Large intestine (tissue), 3 donors: ENCODE measurements at regions not wholly inside any gene's neighbourhood (a gene's known extent, or its start where the extent isn't known, plus 50 kb on each side); places are given as distances from the start of the nearest gene placed in this dataset.

Source experiments
- DNase-seq, 2 donors: peaks; one replicate each; pipeline versions ENCODE4 v3.0.0 to v3.0.0-alpha.2; 2013
- H3K27ac ChIP-seq: one replicate; pipeline ENCODE4 v1.5.1; 2013; ENCODE audit warnings: low read length
- H3K27me3 ChIP-seq: 2 replicates; pipeline ENCODE4 v1.6.1; 2013; ENCODE audit warnings: low read length; ENCODE audit not compliant: control insufficient read depth, insufficient read depth
- H3K36me3 ChIP-seq: 2 replicates; pipeline ENCODE4 v1.6.1; 2013; ENCODE audit warnings: low read length; ENCODE audit not compliant: control insufficient read depth, insufficient read depth
- H3K4me1 ChIP-seq: one replicate; pipeline ENCODE4 v1.6.1; 2013; ENCODE audit warnings: low read length; ENCODE audit not compliant: control insufficient read depth, insufficient read depth
- H3K4me3 ChIP-seq: one replicate; pipeline ENCODE4 v1.5.1; 2013; ENCODE audit warnings: low read length
- H3K9me3 ChIP-seq: one replicate; pipeline ENCODE4 v1.6.1; 2013; ENCODE audit warnings: mild to moderate bottlenecking, low read depth, low read length, moderate library complexity; ENCODE audit not compliant: control insufficient read depth
- WGBS: methylation state at CpG from one replicate; pipeline ENCODE4 v1.1.5; 2013; ENCODE audit warnings: low lambda C conversion rate; ENCODE audit not compliant: insufficient coverage; 5-methylcytosine and 5-hydroxymethylcytosine counted together

- DNase-seq, result no peak
- no peaks in the 10 kb centered on the region for H3K4me1 ChIP-seq
- H3K9me3 ChIP-seq, result no peaks in the 10 kb centered on the region
- H3K36me3 ChIP-seq, result no peaks in the 10 kb centered on the region
- H3K4me3 ChIP-seq, result no peak overlapping the region
- no peak overlapping the region for H3K27ac ChIP-seq
- no CpG with 5 or more reads among the region's 3 CpGs for WGBS
- H3K27me3 ChIP-seq, result no peaks in the 10 kb centered on the region
Observed at GRCh38 chr10:105759669-105760068, 1118.6 kb downstream of the SORCS3 start.

- no peak for DNase-seq
- H3K27ac ChIP-seq, result no peak overlapping the region
- no CpG with 5 or more reads among the region's 2 CpGs for WGBS
- no peaks in the 10 kb centered on the region for H3K36me3 ChIP-seq
- no peaks in the 10 kb centered on the region for H3K4me1 ChIP-seq
- H3K9me3 ChIP-seq, result no peaks in the 10 kb centered on the region
- H3K27me3 ChIP-seq, result no peaks in the 10 kb centered on the region
- H3K4me3 ChIP-seq, result no peak overlapping the region
Observed at GRCh38 chr10:105758209-105758998, 1117.3 kb downstream of the SORCS3 start.

GRCh38 chr10:105757302-105757701 lies 1116.2 kb downstream of the SORCS3 start:
- H3K27ac ChIP-seq, result no peak overlapping the region
- H3K4me1 ChIP-seq, result no peaks in the 10 kb centered on the region
- no peaks in the 10 kb centered on the region for H3K36me3 ChIP-seq
- no peak for DNase-seq
- no peaks in the 10 kb centered on the region for H3K27me3 ChIP-seq
- no peaks in the 10 kb centered on the region for H3K9me3 ChIP-seq
- WGBS, result 93% methylated on average over 2 of the region's 4 CpGs
- H3K4me3 ChIP-seq, result no peak overlapping the region

- Histone ChIP-seq H3K27ac (no peak overlapping the region), H3K27me3 (no peaks in the 10 kb centered on the region), H3K36me3 (no peaks in the 10 kb centered on the region), H3K4me1 (no peaks in the 10 kb centered on the region), H3K9me3 (no peaks in the 10 kb centered on the region), H3K4me3 (no peak overlapping the region)
- DNase-seq, result no peak
- no CpG with 5 or more reads among the region's 3 CpGs for WGBS
Observed at GRCh38 chr10:105756386-105756785, 1115.3 kb downstream of the SORCS3 start.

GRCh38 chr10:105751688-105752087 lies 1110.6 kb downstream of the SORCS3 start:
- DNase-seq, result no peak
- Histone ChIP-seq H3K36me3 (no peaks in the 10 kb centered on the region), H3K9me3 (no peaks in the 10 kb centered on the region), H3K4me1 (no peaks in the 10 kb centered on the region), H3K27ac (no peak overlapping the region), H3K4me3 (no peak overlapping the region), H3K27me3 (no peaks in the 10 kb centered on the region)
- WGBS, result no CpG with 5 or more reads among the region's 1 CpG

- H3K27ac ChIP-seq, result no peak overlapping the region
- no peaks in the 10 kb centered on the region for H3K9me3 ChIP-seq
- no peaks in the 10 kb centered on the region for H3K27me3 ChIP-seq
- no peak overlapping the region for H3K4me3 ChIP-seq
- WGBS, result 71% methylated on average over 1 of the region's 6 CpGs
- DNase-seq, result no peak
- no peaks in the 10 kb centered on the region for H3K36me3 ChIP-seq
- no peaks in the 10 kb centered on the region for H3K4me1 ChIP-seq
Observed at GRCh38 chr10:105745596-105746148, 1104.6 kb downstream of the SORCS3 start.

- Histone ChIP-seq H3K4me1 (no peaks in the 10 kb centered on the region), H3K27me3 (no peaks in the 10 kb centered on the region), H3K36me3 (no peaks in the 10 kb centered on the region), H3K9me3 (no peaks in the 10 kb centered on the region), H3K27ac (no peak overlapping the region), H3K4me3 (no peak overlapping the region)
- no CpG with 5 or more reads among the region's 4 CpGs for WGBS
- DNase-seq, result no peak
Observed at GRCh38 chr10:105743343-105744056, 1102.4 kb downstream of the SORCS3 start.

GRCh38 chr10:105742923-105743322 lies 1101.8 kb downstream of the SORCS3 start:
- no peak overlapping the region for H3K27ac ChIP-seq
- DNase-seq, result no peak
- 80% methylated on average over 1 of the region's 1 CpG for WGBS

GRCh38 chr10:105742184-105742583 lies 1101.1 kb downstream of the SORCS3 start:
- 20% methylated on average over 1 of the region's 1 CpG for WGBS
- Histone ChIP-seq H3K4me1 (no peaks in the 10 kb centered on the region), H3K36me3 (no peaks in the 10 kb centered on the region), H3K27ac (no peak overlapping the region), H3K27me3 (no peaks in the 10 kb centered on the region), H3K9me3 (no peaks in the 10 kb centered on the region), H3K4me3 (no peak overlapping the region)
- no peak for DNase-seq

More at GRCh38 chr10:105742923-105743322, 1101.8 kb downstream of the SORCS3 start:
- no peaks in the 10 kb centered on the region for H3K36me3 ChIP-seq
- no peak overlapping the region for H3K4me3 ChIP-seq
- H3K9me3 ChIP-seq, result no peaks in the 10 kb centered on the region
- no peaks in the 10 kb centered on the region for H3K4me1 ChIP-seq
- no peaks in the 10 kb centered on the region for H3K27me3 ChIP-seq

- Histone ChIP-seq H3K27ac (no peak overlapping the region), H3K4me1 (no peaks in the 10 kb centered on the region), H3K36me3 (no peaks in the 10 kb centered on the region), H3K9me3 (no peaks in the 10 kb centered on the region), H3K4me3 (no peak overlapping the region), H3K27me3 (no peaks in the 10 kb centered on the region)
- 93% methylated on average over 2 of the region's 2 CpGs for WGBS
- no peak for DNase-seq
Observed at GRCh38 chr10:105734479-105734878, 1093.4 kb downstream of the SORCS3 start.
